GM12864 (cell line): ENCODE measurements at regions not wholly inside any gene's neighbourhood (a gene's known extent, or its start where the extent isn't known, plus 50 kb on each side); places are given as distances from the start of the nearest gene placed in this dataset.

ENCODE experiments used
- DNase-seq: peaks from one replicate; pipeline ENCODE4 v3.0.0-alpha.2; 2011; ENCODE audit warnings: low read depth
- H3K4me3 ChIP-seq: 2 replicates; pipeline ENCODE4 v1.5.1; 2011; ENCODE audit warnings: mild to moderate bottlenecking, low read depth, low read length, control low read depth
- TF ChIP-seq, protein P1 (sequence below): IDR thresholded peaks from 2 replicates; pipeline ENCODE4 v1.5.1; 2011; ENCODE audit warnings: low read depth, mild to moderate bottlenecking, moderate library complexity, low read length, control low read depth, inconsistent platforms; ENCODE audit errors: missing control alignments

DNA sequence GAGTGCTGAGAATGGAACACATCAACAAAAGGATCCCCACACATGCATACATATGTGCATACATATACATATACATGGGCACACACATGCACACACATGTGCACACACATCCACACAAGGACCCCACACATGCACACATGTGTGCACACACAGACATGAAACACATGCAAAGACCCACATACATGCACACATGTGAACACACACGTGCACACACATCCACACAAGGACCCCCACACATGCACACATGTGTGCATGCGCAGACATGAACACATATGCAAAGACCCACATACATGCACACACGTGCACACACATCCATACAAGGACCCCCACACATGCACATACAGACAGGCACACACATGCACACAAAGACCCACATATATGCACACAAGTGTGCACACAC, 104.4 kb upstream of the ADARB2 start:
- no peak overlapping the region for H3K4me3 ChIP-seq
- TF ChIP-seq, protein P1, sequence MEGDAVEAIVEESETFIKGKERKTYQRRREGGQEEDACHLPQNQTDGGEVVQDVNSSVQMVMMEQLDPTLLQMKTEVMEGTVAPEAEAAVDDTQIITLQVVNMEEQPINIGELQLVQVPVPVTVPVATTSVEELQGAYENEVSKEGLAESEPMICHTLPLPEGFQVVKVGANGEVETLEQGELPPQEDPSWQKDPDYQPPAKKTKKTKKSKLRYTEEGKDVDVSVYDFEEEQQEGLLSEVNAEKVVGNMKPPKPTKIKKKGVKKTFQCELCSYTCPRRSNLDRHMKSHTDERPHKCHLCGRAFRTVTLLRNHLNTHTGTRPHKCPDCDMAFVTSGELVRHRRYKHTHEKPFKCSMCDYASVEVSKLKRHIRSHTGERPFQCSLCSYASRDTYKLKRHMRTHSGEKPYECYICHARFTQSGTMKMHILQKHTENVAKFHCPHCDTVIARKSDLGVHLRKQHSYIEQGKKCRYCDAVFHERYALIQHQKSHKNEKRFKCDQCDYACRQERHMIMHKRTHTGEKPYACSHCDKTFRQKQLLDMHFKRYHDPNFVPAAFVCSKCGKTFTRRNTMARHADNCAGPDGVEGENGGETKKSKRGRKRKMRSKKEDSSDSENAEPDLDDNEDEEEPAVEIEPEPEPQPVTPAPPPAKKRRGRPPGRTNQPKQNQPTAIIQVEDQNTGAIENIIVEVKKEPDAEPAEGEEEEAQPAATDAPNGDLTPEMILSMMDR: no peak
- DNase-seq: no peak

DNA sequence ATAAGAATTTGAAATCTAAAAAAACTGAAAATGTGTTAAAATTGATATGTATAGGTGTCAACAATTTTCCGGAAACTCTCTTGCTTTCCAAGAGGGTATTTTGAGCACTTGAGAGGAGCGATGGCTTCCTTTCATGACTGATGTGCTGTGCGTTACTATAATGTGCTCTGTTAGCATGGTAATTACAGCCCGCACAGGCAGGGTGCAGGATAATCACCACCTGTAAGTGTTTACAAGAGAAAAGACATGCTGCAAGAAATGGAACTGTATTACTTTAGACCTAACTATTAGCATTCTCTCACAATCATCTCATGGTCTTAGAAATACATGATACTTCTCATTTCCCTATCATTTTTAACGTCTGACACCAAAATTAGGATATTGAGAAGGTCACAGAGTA, 92.4 kb upstream of the ADARB2 start:
- TF ChIP-seq, protein P1: no peak
- DNase-seq: no peak
- no peak overlapping the region for H3K4me3 ChIP-seq

DNA sequence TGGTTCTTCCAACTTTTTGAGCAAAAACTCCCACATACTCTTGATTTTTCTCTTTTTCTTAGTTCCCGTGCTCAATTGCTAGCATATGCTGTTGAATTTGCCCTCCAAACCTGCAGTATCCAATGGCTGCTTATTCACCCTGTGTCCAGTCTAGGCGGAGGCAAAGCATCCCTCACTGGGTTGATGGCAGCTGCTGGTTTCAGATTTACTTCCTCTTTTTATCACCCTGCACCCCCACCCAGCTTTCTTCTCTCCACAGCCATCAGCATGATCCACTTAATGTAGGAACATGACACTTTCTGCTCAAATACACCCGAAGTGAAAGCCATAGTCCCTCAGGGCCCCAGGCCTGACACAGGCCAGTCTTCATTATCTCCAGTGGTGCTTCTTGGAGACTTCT, 87.6 kb upstream of the ADARB2 start:
- no peak for DNase-seq
- H3K4me3 ChIP-seq: no peak overlapping the region
- TF ChIP-seq, protein P1: no peak

DNA sequence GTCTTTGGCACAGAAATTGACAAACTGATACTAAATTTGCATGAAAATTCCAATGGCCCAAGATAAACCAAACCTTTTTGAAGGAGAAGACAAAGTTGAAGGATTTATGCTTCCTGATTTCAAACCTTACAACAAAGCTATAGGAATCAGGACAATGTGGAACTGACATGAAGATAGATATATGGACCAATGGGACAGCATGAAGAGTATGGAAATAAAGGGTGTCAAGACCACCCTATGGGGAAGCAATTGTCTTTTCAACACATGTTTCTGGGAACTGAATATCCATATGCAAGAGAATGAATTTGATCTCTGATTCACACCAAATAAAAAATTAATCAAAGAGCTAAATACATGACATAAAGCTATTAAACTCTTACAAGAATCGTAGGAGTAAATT, 77.2 kb upstream of the ADARB2 start:
- H3K4me3 ChIP-seq: no peak overlapping the region
- TF ChIP-seq, protein P1: no peak
- no peak for DNase-seq

DNA sequence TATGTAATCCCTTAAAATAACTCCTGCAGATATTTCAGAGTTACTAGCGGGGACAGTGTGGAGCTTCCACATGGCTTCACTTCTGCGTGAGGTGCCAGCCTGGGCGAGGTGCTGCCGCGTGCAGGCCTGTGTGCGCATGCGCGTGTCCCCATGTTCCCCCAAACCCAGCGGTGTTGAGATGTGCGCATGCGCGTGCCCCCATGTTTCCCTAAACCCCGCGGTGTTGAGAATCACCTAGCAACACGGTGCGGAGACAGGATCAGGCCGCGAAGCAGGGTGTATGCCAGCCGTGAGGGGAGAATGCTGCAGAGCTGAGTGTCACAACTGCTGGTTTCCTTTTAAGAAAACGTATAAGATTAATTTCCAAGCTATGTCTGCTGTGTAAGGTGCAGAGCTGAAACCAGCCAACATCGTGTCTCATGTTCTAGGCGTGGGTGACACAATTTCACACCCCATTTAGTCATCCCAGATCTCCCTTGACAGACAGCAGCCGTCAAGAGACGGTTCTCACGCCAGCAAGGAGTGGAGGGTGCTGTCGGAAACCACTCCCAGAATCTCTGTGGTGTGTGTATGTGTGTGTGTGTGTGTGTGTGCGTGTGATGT, 71.9 kb upstream of the ADARB2 start:
- no peak for DNase-seq
- TF ChIP-seq, protein P1: no peak
- no peak overlapping the region for H3K4me3 ChIP-seq

DNA sequence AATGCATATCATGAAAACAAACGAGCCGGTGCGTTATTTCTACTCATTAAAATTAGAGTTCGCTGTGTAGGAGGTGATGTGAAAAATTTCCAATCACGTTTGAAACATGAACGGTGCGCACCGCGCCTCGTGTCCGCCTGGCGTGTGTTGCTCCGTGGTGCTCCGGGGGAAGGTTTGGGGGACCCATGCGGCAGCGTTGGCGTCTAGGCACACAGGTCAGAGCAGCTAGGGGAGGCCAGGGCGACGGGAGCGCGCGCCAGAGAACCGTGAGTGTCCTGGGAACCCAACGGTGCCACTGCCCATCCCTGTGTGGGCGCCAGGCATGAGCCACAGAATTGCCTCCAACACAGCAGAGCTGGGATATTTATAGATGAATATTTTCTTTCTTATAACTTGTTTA, 70.6 kb upstream of the ADARB2 start:
- no peak overlapping the region for H3K4me3 ChIP-seq
- TF ChIP-seq, protein P1: no peak
- DNase-seq: no peak

DNA sequence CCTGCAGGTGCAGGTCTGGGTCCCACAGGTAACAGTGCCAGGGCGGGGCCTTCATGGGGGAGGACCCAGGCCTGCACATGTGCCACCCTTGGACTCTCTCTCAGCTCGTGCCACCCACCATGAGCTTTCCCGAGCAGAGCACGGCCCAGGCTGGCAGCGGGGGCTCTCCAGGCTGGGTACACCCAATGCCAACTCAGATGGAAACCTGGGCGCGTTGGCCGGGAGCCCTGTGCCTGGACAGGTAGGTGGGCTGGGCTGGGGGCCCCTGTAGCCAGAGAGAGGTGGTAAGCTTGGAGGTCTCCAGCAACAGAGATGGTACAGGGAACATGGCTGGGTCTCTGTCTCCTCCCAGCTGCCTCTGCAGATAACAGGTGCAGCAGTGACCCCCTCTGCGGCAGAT, 69.9 kb upstream of the ADARB2 start:
- DNase-seq: no peak
- TF ChIP-seq, protein P1: no peak
- H3K4me3 ChIP-seq: no peak overlapping the region
